Astrocyte (in vitro differentiated cells and primary cell): ENCODE measurements at regions not wholly inside any gene's neighbourhood (a gene's known extent, or its start where the extent isn't known, plus 50 kb on each side); places are given as distances from the start of the nearest gene placed in this dataset.

ENCODE experiments used
- CTCF ChIP-seq: IDR thresholded peaks from 2 replicates; pipeline ENCODE4 v1.5.1; 2011; ENCODE audit warnings: low read depth, mild to moderate bottlenecking, inconsistent platforms, low read length, moderate library complexity; ENCODE audit not compliant: insufficient read depth
- EZH2 ChIP-seq: IDR thresholded peaks from 2 replicates; pipeline ENCODE4 v1.6.1; 2012; ENCODE audit warnings: mild to moderate bottlenecking, low read length, inconsistent platforms; ENCODE audit not compliant: insufficient read depth

DNA sequence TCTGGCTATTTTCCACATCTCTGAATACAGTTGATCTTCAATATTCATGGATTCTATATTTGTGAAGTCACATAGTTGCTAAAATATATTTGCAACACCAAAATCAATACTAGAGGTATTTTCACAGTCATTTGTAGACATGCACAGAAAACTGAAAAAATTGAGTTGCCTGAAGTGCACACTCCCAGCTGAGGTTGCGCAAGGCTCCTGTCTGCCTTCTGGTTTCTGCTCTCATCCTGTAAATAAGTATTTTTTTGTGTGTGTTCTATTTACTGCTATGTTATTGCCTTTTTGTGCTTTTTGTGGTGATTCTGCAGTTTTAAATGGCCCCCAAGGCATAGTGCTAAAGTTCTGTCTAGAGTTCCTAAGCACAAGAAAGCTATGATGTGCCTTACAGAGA lies 371.1 kb upstream of the GRAMD2B start:
- no peak for TF ChIP-seq CTCF
- TF ChIP-seq EZH2, result no peak
